ENCODE measurements at regions not wholly inside any gene's neighbourhood (a gene's known extent, or its start where the extent isn't known, plus 50 kb on each side); places are given as distances from the start of the nearest gene placed in this dataset.

DNA sequence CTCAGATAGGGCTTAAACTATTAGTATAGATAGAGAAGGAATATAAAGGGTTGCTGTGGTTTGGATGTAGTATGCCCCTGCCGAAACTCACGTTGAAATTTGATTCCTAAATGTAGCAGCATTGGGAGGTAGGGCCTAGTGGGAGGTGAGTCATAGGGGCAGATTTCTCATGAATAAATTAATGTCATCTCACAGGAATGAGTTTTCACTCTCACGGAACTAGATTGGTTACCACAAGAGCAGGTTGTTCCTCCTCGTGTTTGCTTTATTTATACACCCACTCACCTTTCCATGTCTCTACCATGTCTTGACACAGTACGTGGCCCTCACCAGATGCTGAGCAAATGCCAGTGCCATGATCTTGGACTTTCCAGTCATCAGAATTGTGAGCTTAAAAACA is 218.2 kb downstream of the RBM43 start:
- peak overlapping the region; percentile 73 for H3K4me2 ChIP-seq (ENCODE audit: low read length)
- H2AFZ ChIP-seq (ENCODE audit: low read length) = peak overlapping the region; percentile 5; the same call in 1 of the 2 replicates
- intact Hi-C loops (cut with micrococcal nuclease) = loop anchor here (2.0 kb wide), 1 partner anchor 399 kb away; no protein-coding TSS in a partner anchor
- no peaks in the 10 kb centered on the region for H3F3A ChIP-seq (ENCODE audit: low read length, unreplicated experiment)
- no peaks in the 10 kb centered on the region for H3K9me3 ChIP-seq (ENCODE audit: low read length)
- H4K20me1 ChIP-seq (ENCODE audit: low read length) = no peaks in the 10 kb centered on the region
- ATAC-seq (peak; percentile 99), DNase-seq (peak; percentile 96)
- H3K4me3 ChIP-seq (ENCODE audit: low read length) = no peak overlapping the region
- peak overlapping the region; percentile 92 for H3K27ac ChIP-seq (ENCODE audit: low read length)
- no peaks in the 10 kb centered on the region for H3K27me3 ChIP-seq (ENCODE audit: low read length)
- no peaks in the 10 kb centered on the region for H3K36me3 ChIP-seq (ENCODE audit: low read depth, low read length)
- ChIA-PET CTCF (no interaction called here), POLR2A (ENCODE audit: unreplicated experiment) (no interaction called here)
- no peaks in the 10 kb centered on the region for H3K9me2 ChIP-seq (replicated peaks; ENCODE audit: low read length)
- no peaks in the 10 kb centered on the region for H3K79me2 ChIP-seq (ENCODE audit: low read length)
- H3K4me1 ChIP-seq (ENCODE audit: insufficient read depth, low read length) = peaks cover 15% of the 10 kb centered on the region
- TF ChIP-seq, protein P1, sequence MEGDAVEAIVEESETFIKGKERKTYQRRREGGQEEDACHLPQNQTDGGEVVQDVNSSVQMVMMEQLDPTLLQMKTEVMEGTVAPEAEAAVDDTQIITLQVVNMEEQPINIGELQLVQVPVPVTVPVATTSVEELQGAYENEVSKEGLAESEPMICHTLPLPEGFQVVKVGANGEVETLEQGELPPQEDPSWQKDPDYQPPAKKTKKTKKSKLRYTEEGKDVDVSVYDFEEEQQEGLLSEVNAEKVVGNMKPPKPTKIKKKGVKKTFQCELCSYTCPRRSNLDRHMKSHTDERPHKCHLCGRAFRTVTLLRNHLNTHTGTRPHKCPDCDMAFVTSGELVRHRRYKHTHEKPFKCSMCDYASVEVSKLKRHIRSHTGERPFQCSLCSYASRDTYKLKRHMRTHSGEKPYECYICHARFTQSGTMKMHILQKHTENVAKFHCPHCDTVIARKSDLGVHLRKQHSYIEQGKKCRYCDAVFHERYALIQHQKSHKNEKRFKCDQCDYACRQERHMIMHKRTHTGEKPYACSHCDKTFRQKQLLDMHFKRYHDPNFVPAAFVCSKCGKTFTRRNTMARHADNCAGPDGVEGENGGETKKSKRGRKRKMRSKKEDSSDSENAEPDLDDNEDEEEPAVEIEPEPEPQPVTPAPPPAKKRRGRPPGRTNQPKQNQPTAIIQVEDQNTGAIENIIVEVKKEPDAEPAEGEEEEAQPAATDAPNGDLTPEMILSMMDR (conservative IDR thresholded peaks at IDR 0.05; ENCODE audit: low read depth, low read length) = no peak
- TF ChIP-seq EZH2phosphoT487 (IDR thresholded peaks at IDR 0.05; ENCODE audit: borderline replicate concordance, low read length) = no peak
- no peak for TF ChIP-seq EZH2 (IDR thresholded peaks at IDR 0.05; ENCODE audit: low read length, unreplicated experiment)
- no TSS peak for BruUV-seq (replicated peaks)
- H3K9ac ChIP-seq (ENCODE audit: low read length) = peak overlapping the region; percentile 63; the same call in 1 of the 2 replicates

DNA sequence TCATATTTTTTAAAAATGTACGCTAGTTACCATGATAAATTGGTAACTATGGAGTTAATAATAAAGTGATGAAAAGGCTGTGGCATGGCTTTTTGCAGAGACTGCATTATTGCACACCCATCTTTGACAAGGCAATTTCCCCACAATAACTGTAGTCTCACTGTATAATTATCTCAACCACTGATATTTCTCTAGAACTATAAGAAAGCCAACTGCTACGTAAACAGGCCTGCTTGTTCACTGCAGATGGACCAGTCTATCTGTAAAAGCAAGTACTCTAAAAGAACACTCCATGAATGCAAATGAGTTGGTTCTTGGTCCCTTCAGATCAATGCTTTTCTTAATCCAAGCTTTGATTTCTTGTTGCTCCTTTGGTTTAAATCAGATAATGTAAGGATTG is 218.7 kb downstream of the RBM43 start:
- CTCF ChIA-PET = no interaction called here
- Histone ChIP-seq H3K4me2 (ENCODE audit: low read length) (peak overlapping the region; percentile 73), H3K9me3 (ENCODE audit: low read length) (no peaks in the 10 kb centered on the region), H3K79me2 (ENCODE audit: low read length) (no peaks in the 10 kb centered on the region), H3K4me3 (ENCODE audit: low read length) (no peak overlapping the region), H3F3A (ENCODE audit: low read length, unreplicated experiment) (no peaks in the 10 kb centered on the region), H3K27ac (ENCODE audit: low read length) (peak overlapping the region; percentile 92), H4K20me1 (ENCODE audit: low read length) (no peaks in the 10 kb centered on the region), H3K4me1 (ENCODE audit: insufficient read depth, low read length) (peaks cover 15% of the 10 kb centered on the region), H3K36me3 (ENCODE audit: low read depth, low read length) (no peaks in the 10 kb centered on the region), H3K27me3 (ENCODE audit: low read length) (no peaks in the 10 kb centered on the region), H3K9ac (ENCODE audit: low read length) (peak overlapping the region; percentile 63), H2AFZ (ENCODE audit: low read length) (peak overlapping the region; percentile 72; the same call in 1 of the 2 replicates), H3K9me2 (replicated peaks; ENCODE audit: low read length) (no peaks in the 10 kb centered on the region)
- intact Hi-C loops (cut with micrococcal nuclease) = loop anchor here (2.0 kb wide), 1 partner anchor 398 kb away; no protein-coding TSS in a partner anchor
- ATAC-seq (peak; percentile 31), DNase-seq (no peak)
- POLR2A ChIA-PET (ENCODE audit: unreplicated experiment) = no interaction called here
- TF ChIP-seq, protein P1 (conservative IDR thresholded peaks at IDR 0.05; ENCODE audit: low read depth, low read length) = no peak
- TF ChIP-seq EZH2phosphoT487 (IDR thresholded peaks at IDR 0.05; ENCODE audit: borderline replicate concordance, low read length) (no peak), EZH2 (IDR thresholded peaks at IDR 0.05; ENCODE audit: low read length, unreplicated experiment) (no peak)
- TSS peak; percentile 67 for BruUV-seq (replicated peaks)

DNA sequence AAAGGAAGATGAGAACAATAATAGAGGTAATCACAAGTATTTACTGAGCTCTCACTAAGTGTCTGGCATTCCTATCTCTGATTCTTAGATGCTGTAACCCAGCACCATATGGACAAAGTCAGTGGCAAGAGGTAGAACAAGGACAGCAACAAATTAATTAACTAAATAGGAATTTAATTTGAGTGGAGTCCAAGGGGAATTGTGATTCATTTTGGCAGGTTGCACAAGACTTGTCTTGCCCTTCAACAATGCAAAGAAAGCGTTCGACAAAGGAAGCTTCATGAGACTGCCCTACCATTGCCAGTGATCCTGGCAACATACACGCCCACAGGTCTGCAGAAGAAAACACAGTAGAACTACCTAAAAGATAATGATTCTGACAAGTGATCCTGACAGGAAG is 221.6 kb downstream of the RBM43 start:
- intact Hi-C loops (cut with micrococcal nuclease) = no loop called here
- BruUV-seq (replicated peaks) = no TSS peak
- no peaks in the 10 kb centered on the region for H3F3A ChIP-seq (ENCODE audit: low read length, unreplicated experiment)
- ChIA-PET POLR2A (ENCODE audit: unreplicated experiment) (no interaction called here), CTCF (no interaction called here)
- no peaks in the 10 kb centered on the region for H3K27me3 ChIP-seq (ENCODE audit: low read length)
- H2AFZ ChIP-seq (ENCODE audit: low read length) = no peak overlapping the region
- no peaks in the 10 kb centered on the region for H3K79me2 ChIP-seq (ENCODE audit: low read length)
- H3K27ac ChIP-seq (ENCODE audit: low read length) = no peak overlapping the region
- TF ChIP-seq EZH2 (IDR thresholded peaks at IDR 0.05; ENCODE audit: low read length, unreplicated experiment) (no peak), EZH2phosphoT487 (IDR thresholded peaks at IDR 0.05; ENCODE audit: borderline replicate concordance, low read length) (no peak)
- TF ChIP-seq, protein P1 (conservative IDR thresholded peaks at IDR 0.05; ENCODE audit: low read depth, low read length) = no peak
- no peak overlapping the region for H3K9ac ChIP-seq (ENCODE audit: low read length)
- no peak overlapping the region for H3K4me3 ChIP-seq (ENCODE audit: low read length)
- H3K4me2 ChIP-seq (ENCODE audit: low read length) = no peak overlapping the region
- H3K36me3 ChIP-seq (ENCODE audit: low read depth, low read length) = no peaks in the 10 kb centered on the region
- DNase-seq (no peak), ATAC-seq (no peak)
- H3K4me1 ChIP-seq (ENCODE audit: insufficient read depth, low read length) = peaks cover 15% of the 10 kb centered on the region
- H3K9me3 ChIP-seq (ENCODE audit: low read length) = no peaks in the 10 kb centered on the region
- H4K20me1 ChIP-seq (ENCODE audit: low read length) = no peaks in the 10 kb centered on the region
- H3K9me2 ChIP-seq (replicated peaks; ENCODE audit: low read length) = no peaks in the 10 kb centered on the region

Measured in PC-3 (cell line).